OCI-LY3 (cell line): ENCODE measurements at regions not wholly inside any gene's neighbourhood (a gene's known extent, or its start where the extent isn't known, plus 50 kb on each side); places are given as distances from the start of the nearest gene placed in this dataset.

Experiments used
- H2AFZ ChIP-seq: fragments of 200-600, 300-600 bp; shearing (Covaris generic); 2 replicates; pipeline ENCODE4 v1.6.0; 2014; ENCODE audit warnings: antibody characterized with exemption, low read depth, low read length
- H3K27ac ChIP-seq: fragments of 200-600, 300-600 bp; sonication (generic); 2 replicates; pipeline ENCODE4 v1.5.1; 2014; ENCODE audit warnings: mild to moderate bottlenecking, low read length, moderate library complexity, mixed read lengths
- H3K27me3 ChIP-seq: fragments of 200-600, 300-600 bp; sonication (generic); 2 replicates; pipeline ENCODE4 v1.6.1; 2014; ENCODE audit warnings: low read depth, low read length, mixed read lengths
- H3K36me3 ChIP-seq: fragments of 200-600, 300-600 bp; sonication (generic); replicated peaks from 2 replicates; pipeline ENCODE3; 2014; ENCODE audit warnings: low read depth, low read length, mixed read lengths
- H3K4me1 ChIP-seq: fragments of 300-600, 200-600 bp; sonication (generic); 2 replicates; pipeline ENCODE4 v1.6.1; 2014; ENCODE audit warnings: low read length, mixed read lengths
- H3K4me2 ChIP-seq: fragments of 200-600, 300-600 bp; sonication (generic); 2 replicates; pipeline ENCODE4 v1.6.1; 2014; ENCODE audit warnings: low read length, mixed read lengths
- H3K4me3 ChIP-seq: fragments of 300-600, 200-600 bp; sonication (generic); 2 replicates; pipeline ENCODE4 v1.5.1; 2014; ENCODE audit warnings: antibody characterized with exemption, mild to moderate bottlenecking, low read length, moderate library complexity
- H3K79me2 ChIP-seq: fragments of 300-600, 200-600 bp; shearing (Covaris generic); 2 replicates; pipeline ENCODE4 v1.6.1; 2014; ENCODE audit warnings: mild to moderate bottlenecking, low read length, mixed read lengths
- H3K9ac ChIP-seq: fragments of 300-600, 200-600 bp; shearing (Covaris generic); 2 replicates; pipeline ENCODE4 v1.6.0; 2014; ENCODE audit warnings: mild to moderate bottlenecking, low read length, moderate library complexity
- H3K9me3 ChIP-seq: fragments of 200-600, 300-600 bp; shearing (Covaris generic); 2 replicates; pipeline ENCODE4 v1.6.1; 2014; ENCODE audit warnings: low read length, mixed read lengths; ENCODE audit not compliant: insufficient read depth
- H4K20me1 ChIP-seq: fragments of 200-600, 300-600 bp; sonication (generic); 2 replicates; pipeline ENCODE4 v1.6.1; 2016; ENCODE audit warnings: low read length, mixed read lengths; ENCODE audit not compliant: insufficient read depth
- EZH2phosphoT487 ChIP-seq: fragments of 200-600 bp; shearing (Covaris generic); IDR thresholded peaks from 2 replicates; pipeline ENCODE4 v1.6.1; 2018; ENCODE audit warnings: antibody characterized with exemption, mixed run types, low read depth
- TF ChIP-seq, protein P1 (sequence below): fragments of 200-600, 300-600 bp; sonication (generic); IDR thresholded peaks from 2 replicates; pipeline ENCODE4 v1.5.1; 2014; ENCODE audit warnings: antibody characterized with exemption, low read length, low read depth

GRCh38 chr10:125248489-125248888, 88.1 kb upstream of the CTBP2 start:
- no peaks in the 10 kb centered on the region for H3K79me2 ChIP-seq
- H3K36me3 ChIP-seq, result no peaks in the 10 kb centered on the region
- no peak overlapping the region for H3K4me3 ChIP-seq
- TF ChIP-seq, protein P1, sequence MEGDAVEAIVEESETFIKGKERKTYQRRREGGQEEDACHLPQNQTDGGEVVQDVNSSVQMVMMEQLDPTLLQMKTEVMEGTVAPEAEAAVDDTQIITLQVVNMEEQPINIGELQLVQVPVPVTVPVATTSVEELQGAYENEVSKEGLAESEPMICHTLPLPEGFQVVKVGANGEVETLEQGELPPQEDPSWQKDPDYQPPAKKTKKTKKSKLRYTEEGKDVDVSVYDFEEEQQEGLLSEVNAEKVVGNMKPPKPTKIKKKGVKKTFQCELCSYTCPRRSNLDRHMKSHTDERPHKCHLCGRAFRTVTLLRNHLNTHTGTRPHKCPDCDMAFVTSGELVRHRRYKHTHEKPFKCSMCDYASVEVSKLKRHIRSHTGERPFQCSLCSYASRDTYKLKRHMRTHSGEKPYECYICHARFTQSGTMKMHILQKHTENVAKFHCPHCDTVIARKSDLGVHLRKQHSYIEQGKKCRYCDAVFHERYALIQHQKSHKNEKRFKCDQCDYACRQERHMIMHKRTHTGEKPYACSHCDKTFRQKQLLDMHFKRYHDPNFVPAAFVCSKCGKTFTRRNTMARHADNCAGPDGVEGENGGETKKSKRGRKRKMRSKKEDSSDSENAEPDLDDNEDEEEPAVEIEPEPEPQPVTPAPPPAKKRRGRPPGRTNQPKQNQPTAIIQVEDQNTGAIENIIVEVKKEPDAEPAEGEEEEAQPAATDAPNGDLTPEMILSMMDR, result no peak
- TF ChIP-seq EZH2phosphoT487, result no peak
- H4K20me1 ChIP-seq, result no peaks in the 10 kb centered on the region
- no peak overlapping the region for H3K4me2 ChIP-seq
- no peak overlapping the region for H2AFZ ChIP-seq
- H3K9ac ChIP-seq, result no peak overlapping the region
- H3K27ac ChIP-seq, result no peak overlapping the region
- H3K9me3 ChIP-seq, result no peaks in the 10 kb centered on the region
- no peaks in the 10 kb centered on the region for H3K27me3 ChIP-seq
- H3K4me1 ChIP-seq, result no peaks in the 10 kb centered on the region

DNA sequence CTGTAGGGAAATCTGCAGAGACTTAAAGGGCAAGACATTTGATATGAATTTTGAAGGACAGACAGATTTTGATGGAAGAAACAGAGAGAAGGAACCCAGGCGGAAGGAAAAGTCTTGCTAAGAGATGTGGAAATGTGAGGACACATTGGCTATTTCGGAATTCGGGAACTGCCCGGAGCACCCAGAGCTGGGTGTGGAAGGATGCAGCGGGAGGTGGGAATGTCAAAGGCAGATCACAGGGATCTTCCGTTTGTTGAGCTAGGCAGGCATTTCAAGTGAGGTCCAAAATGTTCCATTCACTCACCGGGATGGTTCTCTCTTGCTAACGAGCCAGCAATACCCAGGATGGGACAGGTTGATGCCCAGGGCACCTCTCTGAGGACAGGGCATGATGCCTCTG, 87.2 kb upstream of the CTBP2 start:
- no peak overlapping the region for H3K4me2 ChIP-seq
- no peaks in the 10 kb centered on the region for H3K9me3 ChIP-seq
- no peaks in the 10 kb centered on the region for H3K4me1 ChIP-seq
- TF ChIP-seq, protein P1, result no peak
- TF ChIP-seq EZH2phosphoT487, result no peak
- H3K4me3 ChIP-seq, result no peak overlapping the region
- H3K36me3 ChIP-seq, result no peaks in the 10 kb centered on the region
- H2AFZ ChIP-seq, result no peak overlapping the region
- H3K27ac ChIP-seq, result no peak overlapping the region
- H3K9ac ChIP-seq, result no peak overlapping the region
- no peaks in the 10 kb centered on the region for H3K79me2 ChIP-seq
- no peaks in the 10 kb centered on the region for H4K20me1 ChIP-seq
- H3K27me3 ChIP-seq, result no peaks in the 10 kb centered on the region

GRCh38 chr10:125243532-125244253, 83.3 kb upstream of the CTBP2 start:
- no peak for TF ChIP-seq EZH2phosphoT487
- TF ChIP-seq, protein P1, result no peak
- H3K27me3 ChIP-seq, result no peaks in the 10 kb centered on the region
- H3K79me2 ChIP-seq, result no peaks in the 10 kb centered on the region
- no peaks in the 10 kb centered on the region for H4K20me1 ChIP-seq
- no peak overlapping the region for H3K4me2 ChIP-seq
- H3K27ac ChIP-seq, result no peak overlapping the region
- no peaks in the 10 kb centered on the region for H3K36me3 ChIP-seq
- H3K9ac ChIP-seq, result no peak overlapping the region
- H3K9me3 ChIP-seq, result no peaks in the 10 kb centered on the region
- no peak overlapping the region for H2AFZ ChIP-seq
- H3K4me3 ChIP-seq, result no peak overlapping the region
- no peaks in the 10 kb centered on the region for H3K4me1 ChIP-seq

DNA sequence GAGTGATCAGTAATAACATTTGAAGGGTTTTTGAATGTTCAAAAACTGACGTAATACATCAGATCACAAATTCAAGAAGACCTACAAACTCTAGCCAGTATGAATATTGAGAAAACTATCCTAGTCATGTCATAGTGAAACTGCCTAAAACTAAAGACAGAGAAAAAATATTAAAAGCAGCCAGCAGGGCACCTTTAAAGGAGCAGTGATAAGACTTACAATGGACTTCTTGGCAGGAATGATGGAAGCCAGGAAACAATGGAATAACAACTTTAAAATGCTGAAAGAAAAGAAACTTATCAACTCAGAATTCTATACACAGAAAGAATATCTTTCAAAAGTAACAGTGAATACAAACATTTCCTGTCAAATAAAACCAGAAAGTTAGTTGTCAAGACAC, 78.3 kb upstream of the CTBP2 start:
- Histone ChIP-seq H3K4me3 (no peak overlapping the region), H3K79me2 (no peaks in the 10 kb centered on the region)

More for the DNA sequence above, 78.3 kb upstream of the CTBP2 start:
- Histone ChIP-seq H3K27ac (no peak overlapping the region), H3K36me3 (no peaks in the 10 kb centered on the region), H3K4me2 (no peak overlapping the region), H3K9me3 (no peaks in the 10 kb centered on the region), H3K27me3 (no peaks in the 10 kb centered on the region), H2AFZ (no peak overlapping the region), H3K9ac (no peak overlapping the region), H4K20me1 (no peaks in the 10 kb centered on the region), H3K4me1 (no peaks in the 10 kb centered on the region)
- no peak for TF ChIP-seq EZH2phosphoT487
- TF ChIP-seq, protein P1, result no peak
